GM21360 (cell line): ENCODE measurements at regions not wholly inside any gene's neighbourhood (a gene's known extent, or its start where the extent isn't known, plus 50 kb on each side); places are given as distances from the start of the nearest gene placed in this dataset.

Experiments used
- ATAC-seq: cut with Tn5 transposase; IDR thresholded peaks from one replicate; pipeline ENCODE4 v1.9.1; 2021; ENCODE audit warnings: mild to moderate bottlenecking, moderate library complexity; ENCODE audit not compliant: unreplicated experiment

DNA sequence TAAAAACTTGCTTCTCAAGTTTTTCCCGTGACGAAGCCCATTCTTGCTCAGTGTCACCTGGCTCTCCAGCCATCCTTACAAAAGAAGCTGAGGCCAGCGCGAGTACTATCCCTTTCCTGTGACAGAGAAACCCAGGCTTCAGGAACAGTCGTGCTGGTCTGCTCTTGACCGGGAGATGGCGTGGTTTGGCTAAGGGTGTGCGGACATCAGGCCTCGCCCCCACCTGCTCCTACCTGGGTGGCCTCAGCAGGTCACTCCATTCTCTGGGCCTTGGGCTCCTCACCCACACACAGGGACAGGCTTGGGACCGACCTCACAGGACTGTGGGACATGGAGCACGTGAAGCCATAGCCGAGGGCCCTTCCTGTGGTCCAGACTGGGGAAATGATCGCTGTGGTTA lies 75.2 kb upstream of the CIBAR2 start:
- ATAC-seq, result no peak

DNA sequence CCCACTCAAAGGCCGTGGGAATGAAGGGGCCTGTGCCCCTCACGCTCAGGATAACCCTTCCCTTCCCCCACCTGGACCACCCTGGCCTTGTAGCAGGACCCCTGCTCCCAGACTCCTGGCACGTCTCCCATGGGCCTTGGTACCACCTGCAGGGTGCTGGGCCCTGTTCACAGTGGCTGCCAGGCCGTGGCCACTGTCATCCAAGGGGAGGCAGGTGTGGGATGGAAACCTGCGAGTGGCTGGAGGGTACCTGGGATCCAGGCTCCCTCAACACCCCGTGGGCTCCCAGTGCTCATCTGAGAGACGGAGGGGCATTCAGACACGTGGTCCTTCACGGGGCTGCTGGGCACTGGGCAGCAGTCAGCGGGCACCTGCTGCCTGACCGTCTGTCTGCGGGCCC lies 75.6 kb upstream of the CIBAR2 start:
- no peak for ATAC-seq

DNA sequence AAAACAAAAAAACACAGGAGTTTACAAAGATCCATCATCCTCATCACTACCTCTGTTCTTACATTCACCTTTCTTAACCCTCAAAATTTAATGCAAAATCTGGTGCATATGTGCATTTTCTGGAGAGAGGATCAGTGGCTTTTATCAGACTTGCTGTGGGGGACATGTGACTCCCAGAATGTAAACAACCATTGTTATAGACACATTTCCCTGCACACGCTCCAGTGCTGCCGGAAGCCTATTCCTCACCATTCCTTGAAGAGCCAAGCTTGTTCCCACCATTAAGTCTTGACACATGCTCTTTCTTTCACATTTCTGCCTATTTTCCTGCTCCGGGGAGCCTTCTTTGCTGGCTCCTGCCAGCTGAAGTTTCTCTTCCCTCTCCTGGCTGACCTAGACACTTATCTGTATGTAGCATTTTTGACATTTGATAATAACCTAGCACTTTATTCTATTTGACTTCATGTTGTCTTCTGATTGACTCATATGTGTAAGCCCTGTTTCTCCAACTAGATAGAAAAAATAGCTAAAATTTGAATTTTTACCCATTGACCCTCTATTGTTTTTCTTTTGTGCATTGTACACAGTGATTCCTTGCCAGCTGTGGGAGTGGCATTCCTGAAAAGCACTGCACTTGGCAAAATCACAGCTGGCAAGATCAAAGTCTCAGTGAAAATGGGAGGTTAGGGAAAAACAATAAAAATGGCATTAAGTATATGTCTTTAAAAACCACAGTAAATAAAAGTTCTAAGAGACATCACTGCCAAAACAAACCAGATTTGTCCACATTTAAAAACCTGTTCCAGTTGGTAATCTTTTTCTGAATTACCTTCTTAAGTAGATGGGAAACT lies 76.8 kb upstream of the CIBAR2 start:
- no peak for ATAC-seq

DNA sequence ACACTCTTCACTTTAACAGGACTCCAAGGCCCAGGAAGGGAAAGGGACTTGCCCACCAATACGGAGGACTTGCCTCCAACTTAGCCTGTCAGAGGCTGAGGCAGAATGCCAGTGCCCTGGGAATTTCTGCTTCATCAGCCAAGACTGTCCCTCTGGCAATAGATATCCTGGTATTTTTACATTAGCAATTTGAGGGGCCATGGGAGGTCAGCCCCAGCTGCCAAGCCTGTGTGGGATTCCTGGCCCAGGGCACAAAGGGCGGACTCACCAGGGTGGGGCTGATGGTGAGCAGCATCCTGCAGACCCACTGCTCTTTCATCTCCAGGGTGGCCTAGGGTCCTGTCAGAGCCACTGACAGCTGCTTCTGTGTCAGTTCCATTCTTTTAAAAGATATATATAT lies 78.3 kb upstream of the CIBAR2 start:
- ATAC-seq, result no peak

DNA sequence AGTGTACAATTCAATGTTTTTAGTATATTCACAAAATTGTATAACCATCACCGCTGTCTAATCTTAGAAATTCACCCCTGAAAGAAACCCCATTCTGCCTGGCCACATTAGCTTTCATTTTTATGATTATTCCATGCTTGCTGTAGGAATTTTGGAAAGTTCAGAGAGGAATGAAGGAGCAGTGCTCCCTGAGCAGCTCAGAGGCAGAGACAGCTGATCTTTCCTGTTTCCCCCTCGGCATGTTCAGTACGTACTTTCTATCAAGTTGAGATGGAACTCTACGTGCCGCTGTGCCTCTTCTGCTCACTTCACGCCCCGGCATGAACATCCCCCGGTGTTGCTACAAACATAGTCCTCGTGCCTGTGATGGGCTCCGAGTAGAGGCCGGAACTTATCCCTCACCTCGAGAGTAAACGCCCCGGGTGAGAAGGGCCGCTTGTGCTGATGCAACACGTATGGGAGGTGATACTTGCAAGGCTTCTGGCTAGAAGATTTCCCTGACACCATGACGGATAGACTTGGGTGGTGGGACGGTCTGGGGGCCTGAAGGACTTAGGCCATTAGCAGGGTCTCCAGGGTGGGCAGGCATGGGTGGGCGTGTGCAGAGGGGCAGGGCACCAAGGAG lies 79.2 kb upstream of the CIBAR2 start:
- ATAC-seq, result no peak

DNA sequence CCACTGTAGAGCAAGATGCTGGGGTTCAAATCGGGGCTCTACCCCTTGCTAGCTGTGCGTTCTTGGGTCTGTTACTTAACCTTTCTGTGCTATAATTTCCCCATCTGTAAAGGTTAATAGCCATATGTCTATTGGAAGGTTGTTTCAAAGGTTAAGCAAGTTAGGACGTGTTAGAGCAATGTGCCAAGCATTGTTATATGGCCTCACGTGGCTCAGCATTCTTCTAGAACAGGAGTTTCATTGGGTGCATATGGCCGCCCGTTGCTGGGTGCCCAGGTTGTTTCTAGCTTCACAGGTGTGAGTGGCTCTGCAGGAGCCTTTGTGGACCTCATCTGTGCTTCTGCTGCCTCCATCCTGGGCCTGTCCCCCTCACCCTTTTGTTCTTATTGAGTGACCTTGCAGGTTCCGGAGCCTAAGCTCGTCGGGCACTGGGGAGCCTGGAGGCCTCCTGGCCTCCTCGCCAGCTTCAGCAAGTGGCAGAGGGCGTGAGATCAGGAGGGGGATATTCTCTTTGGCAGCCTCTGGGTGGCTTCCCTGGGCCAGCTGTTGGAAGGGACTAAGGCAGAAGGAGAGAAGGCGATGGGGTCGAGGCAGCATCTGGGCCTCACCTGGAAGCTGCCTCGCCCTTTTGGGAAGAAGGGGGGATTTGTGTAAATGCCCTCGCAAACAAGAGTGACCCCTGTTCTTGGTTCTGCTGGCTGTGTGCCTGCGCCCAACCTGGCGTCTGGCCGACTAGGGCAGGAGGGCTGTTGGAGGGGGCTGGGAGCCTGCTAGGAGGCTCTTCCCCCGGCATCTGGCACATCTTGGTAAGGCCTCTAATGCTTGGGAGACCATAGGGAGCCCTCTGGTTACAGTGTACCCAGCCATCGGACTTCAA lies 80.2 kb upstream of the CIBAR2 start:
- no peak for ATAC-seq

DNA sequence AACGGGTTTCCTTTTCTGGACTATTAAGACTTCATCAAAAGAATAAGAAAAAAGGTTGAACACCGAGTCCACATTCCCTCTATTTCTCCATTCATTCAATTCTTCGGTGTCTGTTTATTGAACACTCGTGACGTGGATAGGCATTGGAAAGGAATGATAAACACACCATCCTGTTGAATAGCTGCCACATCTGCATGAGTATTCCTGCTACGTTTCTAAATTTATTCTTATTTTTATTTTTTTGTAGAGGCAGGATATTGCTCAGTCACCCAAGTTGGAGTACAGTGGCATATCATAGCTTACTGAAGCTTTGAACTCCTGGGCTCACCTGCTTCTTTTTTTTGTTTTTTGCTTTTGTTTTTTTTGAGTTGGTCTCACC lies 80.8 kb upstream of the CIBAR2 start:
- no peak for ATAC-seq

DNA sequence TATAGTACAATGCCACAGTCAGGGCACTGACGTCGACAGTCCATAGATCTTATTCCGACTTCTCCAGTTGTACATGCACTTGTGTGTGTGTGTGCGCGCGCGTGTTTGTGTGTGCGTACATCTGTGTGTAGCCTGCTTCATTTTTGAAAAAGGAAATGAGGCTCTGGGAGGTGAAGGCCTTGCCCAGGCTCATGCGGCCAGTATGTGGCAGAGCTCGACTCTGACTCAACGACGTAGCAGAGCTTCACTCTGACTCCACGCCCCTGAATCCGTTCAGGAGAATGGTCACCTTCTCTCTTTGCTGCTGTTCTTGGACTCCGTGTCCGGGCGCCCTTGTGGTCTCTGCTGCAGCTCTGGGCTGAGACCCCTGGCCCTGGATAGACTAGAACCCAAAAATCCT lies 81.6 kb upstream of the CIBAR2 start:
- ATAC-seq, result no peak

DNA sequence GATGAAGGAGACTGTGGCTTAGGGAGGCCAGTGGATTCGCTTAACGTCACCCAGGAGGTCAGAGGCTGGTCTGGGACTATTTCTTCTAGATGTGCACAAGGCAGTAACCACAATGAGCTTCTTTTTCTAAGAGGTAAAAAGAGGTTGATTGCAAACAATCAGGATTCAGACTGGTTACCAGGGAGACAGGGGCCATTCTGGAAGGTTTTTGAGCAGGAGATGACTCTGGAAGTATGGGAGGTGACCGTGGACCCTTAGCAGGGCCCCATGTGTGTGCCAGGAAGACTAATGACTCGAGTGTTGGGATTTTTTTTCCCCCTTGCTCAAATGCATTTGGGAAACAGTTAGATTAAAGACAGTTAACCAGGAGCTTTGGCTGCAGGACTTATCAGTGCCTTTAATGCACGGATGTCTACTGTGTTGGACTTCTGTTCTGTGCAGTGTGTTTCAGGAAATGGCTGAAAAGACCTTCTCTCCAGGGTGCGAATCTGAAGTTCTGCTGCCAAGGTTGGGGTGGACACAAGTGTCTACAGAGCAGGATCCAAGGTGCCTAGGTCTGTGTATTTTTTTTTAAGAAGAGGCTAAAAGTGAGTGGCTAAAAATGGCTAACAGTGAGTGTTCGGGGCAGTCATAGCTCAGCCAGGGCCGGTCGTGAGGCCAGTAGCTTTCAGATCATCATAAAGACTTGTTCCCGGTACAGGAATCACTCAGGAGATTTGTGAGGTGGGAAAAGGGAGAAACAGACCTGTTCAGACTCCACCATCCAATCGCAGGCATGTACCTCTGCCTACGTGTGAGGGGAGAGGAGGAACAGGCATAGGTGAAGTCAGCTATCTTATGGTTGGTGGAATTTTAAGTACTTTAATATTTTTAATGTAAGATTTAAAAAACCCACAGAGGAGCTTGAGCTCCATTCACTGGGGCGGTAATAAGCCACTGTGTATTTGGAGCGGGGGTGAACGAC lies 82.3 kb upstream of the CIBAR2 start:
- ATAC-seq, result no peak

DNA sequence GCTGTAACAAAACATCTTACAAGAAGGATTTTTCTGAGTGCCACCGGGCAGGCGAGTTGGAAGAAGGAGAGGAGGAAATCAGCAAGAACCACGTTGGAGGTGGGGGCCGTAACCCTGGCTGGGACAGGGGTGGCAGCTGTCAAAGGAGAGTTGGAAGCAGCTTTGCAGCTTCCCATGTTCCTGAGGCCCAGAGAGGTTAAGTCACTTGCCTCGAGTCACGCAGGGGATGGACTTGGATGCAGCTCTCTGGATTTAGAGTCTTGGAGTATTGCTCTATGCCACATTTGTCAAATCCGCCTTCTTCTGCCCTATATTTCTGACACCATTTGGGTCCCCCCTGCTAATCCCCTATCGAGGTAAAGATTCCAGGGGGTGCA lies 83.0 kb upstream of the CIBAR2 start:
- no peak for ATAC-seq

DNA sequence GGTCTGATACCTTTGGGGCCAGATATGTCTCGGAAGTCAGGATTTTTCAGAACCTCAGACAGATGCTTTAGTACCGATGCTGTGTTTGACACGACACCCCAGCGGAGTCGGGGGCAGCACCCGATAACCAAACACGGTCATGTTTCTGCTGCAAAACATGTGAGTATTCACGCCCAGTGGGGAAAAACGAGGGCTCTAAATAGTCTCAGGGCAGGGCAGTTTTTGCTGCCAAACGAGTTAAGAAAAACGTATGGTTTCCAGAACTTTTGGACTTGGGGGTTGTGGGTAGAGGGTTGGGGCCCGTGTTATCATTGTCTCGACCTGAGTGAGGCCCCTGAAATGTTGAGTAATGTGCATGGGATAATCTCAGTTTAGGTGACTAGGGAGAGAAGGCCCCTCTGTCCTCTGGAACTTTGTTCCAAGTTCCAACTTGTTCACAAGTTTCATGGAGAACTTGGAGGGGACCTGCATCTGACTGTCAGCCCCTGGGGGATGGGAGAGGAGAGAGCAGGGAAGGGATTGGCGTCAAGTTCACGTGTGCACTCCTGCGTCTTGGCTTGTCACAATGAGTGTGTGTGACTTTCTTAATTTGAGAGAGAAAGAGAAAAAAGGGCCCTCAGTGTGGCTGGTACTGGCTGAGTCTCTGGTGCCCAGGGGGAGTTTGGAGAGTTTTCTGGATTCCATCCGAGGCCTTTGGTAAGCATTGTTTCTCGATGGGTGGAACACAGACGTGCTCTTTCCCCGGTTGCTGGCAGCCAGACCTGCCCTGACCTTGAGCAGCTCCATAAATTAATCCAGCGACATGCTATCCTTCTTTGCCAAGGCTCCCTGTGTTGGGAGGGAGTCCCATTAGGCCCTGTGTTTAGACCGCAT lies 83.9 kb upstream of the CIBAR2 start:
- no peak for ATAC-seq

DNA sequence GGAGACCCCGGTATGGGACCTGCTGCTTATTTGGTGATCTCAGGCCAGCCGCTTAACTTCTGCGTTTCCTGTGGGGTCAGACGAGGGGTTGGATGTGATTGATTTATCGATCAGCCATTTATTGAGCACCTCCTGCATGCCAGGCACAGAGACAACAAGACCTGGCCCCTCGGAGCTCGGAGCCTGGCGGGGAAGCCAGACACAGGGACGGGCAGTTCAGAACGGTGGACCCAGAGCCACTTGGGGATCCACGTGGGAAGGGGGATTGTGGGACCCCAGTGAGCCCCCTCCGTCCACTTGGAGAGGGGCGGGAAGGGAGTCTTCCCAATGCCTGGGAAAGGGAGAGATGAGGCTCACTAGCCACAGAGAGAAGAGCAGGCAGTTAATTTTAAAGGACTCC lies 84.7 kb upstream of the CIBAR2 start:
- ATAC-seq, result no peak

DNA sequence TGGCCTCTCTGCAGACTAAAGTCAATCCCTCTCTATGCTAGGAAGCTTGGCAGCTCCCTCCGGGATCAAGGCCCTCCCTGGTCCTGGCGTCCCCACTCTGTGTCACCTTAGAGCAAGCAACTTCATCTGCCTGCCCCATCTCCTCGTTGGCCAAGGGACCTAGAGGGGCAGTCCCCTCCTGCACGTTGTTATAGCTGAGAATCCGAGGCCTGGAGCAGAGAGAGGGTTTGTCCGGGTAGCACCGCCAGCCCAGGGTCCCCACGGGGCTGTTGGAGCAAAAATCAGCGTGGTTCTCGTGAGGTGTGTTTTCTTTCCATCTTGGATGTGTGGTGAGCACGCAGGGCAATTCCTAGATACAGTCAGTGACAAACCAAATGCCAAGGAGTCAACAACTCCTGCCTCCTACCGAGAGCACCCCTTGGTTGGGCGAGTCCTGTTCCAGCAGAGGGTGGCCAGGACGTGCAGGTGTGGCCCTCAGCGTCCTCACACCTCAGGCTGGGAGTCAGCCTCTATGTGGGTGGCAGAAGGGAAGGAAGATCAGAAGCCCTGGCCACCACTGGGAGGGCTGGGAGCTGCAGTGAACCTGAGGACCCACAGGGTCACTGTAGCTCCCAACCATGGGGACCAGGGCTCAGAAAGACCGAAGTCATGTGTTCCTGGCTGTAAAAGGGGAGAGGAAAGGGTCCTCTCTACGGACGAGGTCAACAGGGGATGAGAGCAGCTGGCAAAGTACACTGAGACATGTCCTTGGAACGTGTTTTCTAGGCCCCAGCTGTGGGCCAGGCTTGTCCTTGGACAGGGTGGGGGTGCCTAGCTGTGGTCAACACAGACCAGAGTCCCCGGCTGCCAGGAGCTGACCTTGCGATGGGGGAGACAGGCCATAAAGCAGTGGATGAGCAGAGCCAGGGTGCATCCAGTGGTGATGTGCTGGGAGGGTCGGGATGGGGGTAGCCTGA lies 85.6 kb upstream of the CIBAR2 start:
- no peak for ATAC-seq

DNA sequence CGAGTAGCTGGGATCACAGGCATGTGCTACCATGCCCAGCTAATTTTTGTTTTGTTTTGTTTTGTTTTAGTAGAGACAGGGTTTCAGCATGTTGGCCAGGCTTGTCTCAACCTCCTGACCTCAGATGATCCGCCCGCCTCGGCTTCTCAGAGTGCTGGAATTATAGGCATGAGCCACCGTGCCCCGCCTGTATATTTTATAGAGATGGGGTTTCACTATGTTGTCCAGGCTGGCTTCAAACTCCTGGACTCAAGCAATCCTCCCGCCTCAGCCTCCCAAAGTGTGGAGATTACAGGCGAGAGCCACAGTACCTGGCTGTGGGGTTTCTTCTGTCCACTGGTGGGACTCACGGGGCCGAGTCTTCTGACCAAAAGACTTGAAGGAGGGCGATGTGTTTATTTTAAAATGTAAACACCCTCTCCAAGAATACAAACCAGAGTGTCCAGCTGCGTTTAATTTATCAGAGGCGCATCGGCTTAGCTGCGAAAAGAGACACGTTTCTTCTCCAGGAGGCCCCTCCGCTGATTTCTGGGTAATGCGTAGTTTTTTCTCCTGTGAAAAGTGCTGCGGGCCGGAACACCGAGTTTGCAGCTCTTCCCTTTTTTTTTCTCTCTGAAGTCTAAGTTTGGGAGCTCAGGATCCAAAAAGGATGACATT lies 86.9 kb upstream of the CIBAR2 start:
- ATAC-seq, result no peak

DNA sequence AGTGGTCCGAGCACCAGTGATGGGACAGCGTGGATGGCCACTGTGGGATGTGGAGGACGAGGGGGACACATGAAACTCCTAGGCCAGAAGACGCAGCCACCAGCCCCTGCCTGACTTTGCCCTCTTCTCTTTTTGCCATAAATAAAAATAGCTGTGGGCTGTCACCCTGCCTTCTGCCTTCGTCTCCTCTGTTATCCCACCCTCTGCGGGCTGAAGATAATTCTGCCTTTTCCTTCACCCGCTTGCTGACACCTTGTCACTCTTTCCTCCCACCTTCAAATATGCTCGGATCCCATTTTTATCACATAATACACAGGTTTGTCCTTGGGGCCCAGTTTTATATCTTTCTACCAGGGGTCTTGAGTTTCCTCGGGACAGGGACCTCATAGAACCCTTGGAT lies 87.6 kb upstream of the CIBAR2 start:
- ATAC-seq, result no peak

DNA sequence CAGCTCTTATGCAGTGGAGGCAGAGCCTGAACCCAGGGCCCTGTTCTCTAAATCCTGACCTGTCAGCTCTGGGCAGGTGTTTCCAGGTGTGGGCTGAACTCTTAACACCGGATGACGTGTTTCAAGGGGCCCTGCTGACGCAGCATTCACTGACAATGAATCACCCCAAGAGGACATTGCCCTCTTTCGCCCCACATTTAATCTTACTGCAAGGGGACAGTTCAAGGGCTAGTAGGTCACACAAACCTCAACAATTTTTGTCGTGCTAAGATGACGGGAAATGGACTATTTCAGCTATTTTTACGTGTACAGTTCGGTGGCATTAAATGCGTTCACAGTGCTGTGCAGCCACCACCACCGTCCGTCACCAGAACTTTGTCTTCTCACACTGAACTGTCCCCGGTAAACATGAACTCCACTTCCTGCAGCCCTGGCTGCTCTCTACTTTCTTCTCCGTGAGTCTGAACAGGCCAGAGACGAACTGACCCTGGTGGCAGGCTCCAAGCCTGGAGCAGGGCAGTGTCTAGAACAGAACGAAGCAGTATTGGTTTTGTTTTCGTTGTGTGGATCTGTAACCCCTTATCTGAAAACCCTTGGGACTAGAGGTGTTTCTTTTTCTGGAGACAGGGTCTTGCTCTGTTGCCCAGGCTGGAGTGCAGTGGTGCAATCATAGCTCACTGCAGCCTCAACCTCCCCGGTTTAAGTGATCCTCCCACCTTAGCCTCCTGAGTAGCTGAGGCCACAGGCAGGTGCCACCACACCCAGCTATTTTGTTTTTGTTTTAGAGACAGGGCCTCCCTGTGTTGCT lies 88.4 kb upstream of the CIBAR2 start:
- ATAC-seq, result no peak

DNA sequence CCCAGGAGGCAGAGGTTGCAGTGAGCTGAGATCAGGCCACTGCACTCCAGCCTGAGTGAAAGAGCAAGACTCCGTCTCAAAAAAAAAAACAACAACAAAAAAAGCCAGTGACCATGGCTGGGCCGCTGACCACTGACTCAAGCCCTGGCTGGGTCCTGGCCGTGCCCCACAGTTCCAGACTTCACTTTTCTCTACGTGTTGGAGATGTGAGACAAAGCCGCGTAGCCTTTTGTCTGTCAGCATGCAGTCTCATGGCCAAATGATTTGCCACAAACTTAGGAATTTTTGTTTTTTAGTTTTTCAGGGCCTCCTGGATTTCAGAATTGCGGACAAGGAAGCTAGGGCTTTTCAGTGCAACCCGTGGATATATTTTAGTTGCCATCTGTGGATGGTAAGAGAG lies 89.3 kb upstream of the CIBAR2 start:
- ATAC-seq, result no peak
